ENCODE measurements at regions not wholly inside any gene's neighbourhood (a gene's known extent, or its start where the extent isn't known, plus 50 kb on each side); places are given as distances from the start of the nearest gene placed in this dataset.

GRCh38 chr12:90281154-90281868 lies 572.7 kb upstream of the ATP2B1 start:
- Histone ChIP-seq H3K9me3 (ENCODE audit: control insufficient read depth, low read depth, low read length) (peaks cover 10% of the 10 kb centered on the region), H2BK120ac (ENCODE audit: low read depth, low read length, poor library complexity, severe bottlenecking) (no peak overlapping the region), H3T11ph (ENCODE audit: low read length) (no peak overlapping the region), H2BK20ac (ENCODE audit: low read depth, low read length, poor library complexity, severe bottlenecking) (no peak overlapping the region), H3K79me2 (ENCODE audit: insufficient read depth, low read length) (no peaks in the 10 kb centered on the region), H3K14ac (ENCODE audit: insufficient read depth, low read length) (no peak overlapping the region), H3K79me1 (ENCODE audit: insufficient read depth, low read depth, low read length, poor library complexity, severe bottlenecking) (no peaks in the 10 kb centered on the region), H3K23me2 (ENCODE audit: insufficient read length, low read depth, low read length, poor library complexity, severe bottlenecking) (no peaks in the 10 kb centered on the region), H3K18ac (ENCODE audit: insufficient read length, low read depth, low read length) (no peak overlapping the region), H2AFZ (ENCODE audit: low read length) (no peak overlapping the region), H3K27me3 (ENCODE audit: insufficient read depth, low read length) (no peaks in the 10 kb centered on the region), H2BK5ac (ENCODE audit: insufficient read length, low read length) (no peak overlapping the region), H3K27ac (ENCODE audit: insufficient read length, low read depth, low read length) (no peak overlapping the region), H2BK12ac (ENCODE audit: insufficient read length, low read depth, low read length) (no peak overlapping the region), H3K4ac (ENCODE audit: low read depth, low read length) (no peak overlapping the region), H4K8ac (replicated peaks; ENCODE audit: insufficient read length, low read depth, low read length) (no peak overlapping the region), H4K5ac (ENCODE audit: insufficient read length, low read depth, low read length) (no peak overlapping the region), H3K56ac (ENCODE audit: insufficient read length, low read depth, low read length) (no peak overlapping the region), H4K20me1 (ENCODE audit: control insufficient read depth, insufficient read depth, insufficient read length) (no peaks in the 10 kb centered on the region), H2AK5ac (ENCODE audit: insufficient read length, low read length) (no peak overlapping the region), H3K23ac (ENCODE audit: insufficient read length, low read depth, low read length) (no peak overlapping the region), H4K91ac (ENCODE audit: insufficient read length, low read depth, low read length) (no peak overlapping the region), H3K9ac (ENCODE audit: extremely low read depth, insufficient read length, low read length) (no peak overlapping the region), H3K4me2 (ENCODE audit: insufficient read depth, insufficient read length, low read length) (no peak overlapping the region), H2BK15ac (ENCODE audit: low read depth, low read length) (no peak overlapping the region), H3K4me1 (ENCODE audit: insufficient read depth, low read length) (no peaks in the 10 kb centered on the region)
- H3K4me1 Mint-ChIP-seq = no peaks in the 10 kb centered on the region
- WGBS (ENCODE audit: extremely low coverage, insufficient read length, low lambda C conversion rate) = no CpG with 5 or more reads among the region's 1 CpG
- H3K36me3 Mint-ChIP-seq (ENCODE audit: insufficient read depth in 1 of 3, low read depth in 3 of 3) = peaks cover 15 to 32% (median 25%) of the 10 kb centered on the region in 3 experiments
- no peak for DNase-seq
- no peak overlapping the region for H3K4me3 Mint-ChIP-seq
- no peak overlapping the region for H3K27ac Mint-ChIP-seq
- no peaks in the 10 kb centered on the region for H3K27me3 Mint-ChIP-seq (ENCODE audit: low read depth)
- peaks cover 27 to 39% of the 10 kb centered on the region in 2 experiments for H3K9me3 Mint-ChIP-seq
- no peak for TF ChIP-seq CTCF (conservative IDR thresholded peaks at IDR 0.05)

Measured in H9 (cell line).